Jurkat, Clone E6-1 (cell line): ENCODE measurements at regions not wholly inside any gene's neighbourhood (a gene's known extent, or its start where the extent isn't known, plus 50 kb on each side); places are given as distances from the start of the nearest gene placed in this dataset.
A peak's percentile ranks its signal among the peaks of the same experiment; 100 is the strongest.
"Not testable (repeated sequence)": the region's sequence is repeated elsewhere in the genome, so short reads cannot be mapped to it uniquely, and the experiment has no call there.

Source experiments
- DNase-seq: peaks from one replicate; pipeline ENCODE4 v3.0.0-alpha.2; 2011; ENCODE audit warnings: low read depth, low spot score
- H3K4me3 ChIP-seq: 2 replicates; pipeline ENCODE4 v1.5.1; 2011; ENCODE audit warnings: mild to moderate bottlenecking, low read length, control low read depth, moderate library complexity

DNA sequence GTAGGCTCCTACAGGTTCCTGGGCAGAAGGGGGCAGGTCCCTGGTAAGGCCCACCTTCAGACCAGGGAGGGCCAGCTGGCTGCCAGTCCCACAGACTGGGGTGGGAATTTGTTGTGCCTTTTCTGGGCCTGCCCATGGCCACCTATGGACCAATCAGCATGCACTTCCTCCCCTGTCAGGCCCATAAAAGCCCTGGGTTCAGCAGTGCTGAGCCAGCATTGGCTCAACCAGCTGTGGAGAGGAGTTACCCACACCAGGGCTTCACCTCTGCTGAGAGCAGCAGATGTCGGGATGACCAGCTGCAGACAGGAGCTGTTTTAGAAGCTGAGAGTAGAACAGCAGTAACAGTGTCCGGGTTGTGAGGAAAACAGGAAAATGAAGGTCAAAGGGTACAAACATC, 373.4 kb upstream of the ACO1 start:
- DNase-seq, result peak; percentile 19
- H3K4me3 ChIP-seq, result no peak overlapping the region

GRCh38 chr9:32015795-32016194, 368.6 kb upstream of the ACO1 start:
- no peak for DNase-seq
- H3K4me3 ChIP-seq, result no peak overlapping the region

GRCh38 chr9:32045513-32045912, 338.9 kb upstream of the ACO1 start:
- no peak overlapping the region for H3K4me3 ChIP-seq
- DNase-seq, result no peak

DNA sequence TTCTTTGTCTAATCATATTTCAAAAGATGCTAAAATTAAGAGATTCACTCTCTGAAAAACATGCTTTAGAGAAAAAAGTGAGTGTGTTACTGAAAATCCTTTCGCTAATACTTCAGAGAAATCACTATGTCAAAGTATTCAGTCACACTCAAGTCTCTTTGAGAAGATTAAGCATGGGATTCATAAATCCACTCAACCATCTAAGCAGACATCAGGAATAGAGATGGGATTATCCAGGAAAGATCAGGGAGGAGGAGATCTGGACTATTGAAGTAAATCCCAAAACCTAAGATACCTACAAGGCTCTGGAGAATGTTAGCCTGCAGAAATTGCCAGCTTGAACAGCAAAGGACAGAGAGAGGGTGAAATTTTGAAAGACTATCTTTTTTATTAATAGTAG, 317.2 kb upstream of the ACO1 start:
- H3K4me3 ChIP-seq, result no peak overlapping the region
- no peak for DNase-seq

GRCh38 chr9:32069169-32069813, 315.2 kb upstream of the ACO1 start:
- H3K4me3 ChIP-seq, result no peak overlapping the region
- DNase-seq, result peak; percentile 20

DNA sequence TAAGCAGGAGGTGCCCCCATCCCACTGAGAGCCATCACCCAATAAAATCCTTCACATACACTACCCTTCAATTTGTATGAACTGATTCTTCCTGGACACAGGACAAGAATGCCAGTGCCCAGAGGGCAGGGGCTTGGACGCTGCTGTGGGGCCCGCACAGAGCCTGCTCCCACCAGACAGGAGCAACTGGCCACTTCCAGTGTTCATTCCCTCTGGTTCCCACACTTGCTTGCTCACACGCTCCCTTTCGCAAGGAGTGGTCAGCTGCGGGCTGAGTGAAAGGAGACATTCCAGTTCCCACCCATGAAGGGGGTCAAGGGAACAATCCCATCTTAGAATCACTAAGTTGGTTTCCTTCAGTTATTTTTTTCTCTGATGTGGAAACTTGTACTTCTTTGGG, 314.5 kb upstream of the ACO1 start:
- no peak overlapping the region for H3K4me3 ChIP-seq
- no peak for DNase-seq

DNA sequence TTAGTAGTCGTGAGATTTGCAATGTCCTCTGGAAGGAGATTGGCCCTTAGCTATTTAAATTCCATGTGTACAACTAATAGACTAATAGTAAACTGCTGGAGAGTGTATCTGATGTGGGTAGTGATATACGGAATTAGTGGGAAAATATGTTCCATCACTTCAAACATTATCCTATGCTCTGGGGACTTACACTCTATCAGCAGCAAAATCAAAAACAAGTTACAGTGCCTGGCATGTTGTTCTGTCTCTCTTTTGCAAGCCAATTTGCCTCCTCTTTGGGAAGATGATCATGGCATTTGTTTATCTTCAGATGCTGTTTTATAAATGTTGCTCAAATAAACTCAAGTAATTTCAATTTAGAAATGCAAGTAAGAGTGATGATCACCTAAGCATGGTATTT, 311.9 kb upstream of the ACO1 start:
- DNase-seq, result no peak
- H3K4me3 ChIP-seq, result no peak overlapping the region

GRCh38 chr9:32092031-32092430, 292.4 kb upstream of the ACO1 start:
- H3K4me3 ChIP-seq, result no peak overlapping the region
- no peak for DNase-seq

DNA sequence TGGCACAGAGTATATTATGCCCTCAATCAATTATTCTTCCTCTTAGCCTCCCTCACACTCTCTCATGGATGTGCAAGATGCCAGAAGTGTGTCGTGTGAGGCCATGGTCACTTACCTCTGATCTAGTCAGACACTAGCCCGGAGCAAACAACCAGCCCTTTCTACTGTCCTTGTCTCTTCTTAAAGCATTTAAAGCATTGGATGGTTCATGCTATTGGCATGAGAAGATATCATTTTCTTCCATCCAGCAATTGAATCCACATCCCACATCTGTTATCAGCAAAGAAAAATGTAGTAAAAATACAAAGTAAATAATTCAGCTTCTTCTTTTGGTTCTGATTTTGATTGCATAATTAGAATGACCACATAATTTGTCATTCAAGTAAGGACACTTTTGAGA, 267.2 kb upstream of the ACO1 start:
- no peak overlapping the region for H3K4me3 ChIP-seq

DNA sequence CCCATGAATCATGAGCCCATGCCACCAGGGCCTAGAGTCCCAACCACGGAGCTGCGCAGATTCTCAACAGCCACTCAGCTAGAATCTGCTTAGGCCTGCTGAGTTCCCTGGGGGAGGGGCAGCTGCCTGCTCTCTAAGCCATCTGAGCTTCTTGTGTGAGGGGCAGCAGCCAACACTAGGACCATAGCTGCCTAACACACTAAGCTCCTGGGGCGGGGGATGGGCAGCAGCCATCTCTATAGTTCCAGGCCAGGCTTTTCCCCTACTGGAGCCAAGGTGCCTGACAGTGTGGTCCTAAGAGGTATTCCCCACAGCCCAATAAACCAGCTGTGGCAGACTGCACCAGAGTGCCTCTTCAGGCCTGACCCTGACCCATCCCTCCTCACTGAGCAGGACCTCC, 255.9 kb upstream of the ACO1 start:
- no peak overlapping the region for H3K4me3 ChIP-seq
- no peak for DNase-seq

More for the DNA sequence above, 267.2 kb upstream of the ACO1 start:
- DNase-seq, result no peak

GRCh38 chr9:32130709-32131108, 253.7 kb upstream of the ACO1 start:
- not testable (repeated sequence) for H3K4me3 ChIP-seq, DNase-seq

DNA sequence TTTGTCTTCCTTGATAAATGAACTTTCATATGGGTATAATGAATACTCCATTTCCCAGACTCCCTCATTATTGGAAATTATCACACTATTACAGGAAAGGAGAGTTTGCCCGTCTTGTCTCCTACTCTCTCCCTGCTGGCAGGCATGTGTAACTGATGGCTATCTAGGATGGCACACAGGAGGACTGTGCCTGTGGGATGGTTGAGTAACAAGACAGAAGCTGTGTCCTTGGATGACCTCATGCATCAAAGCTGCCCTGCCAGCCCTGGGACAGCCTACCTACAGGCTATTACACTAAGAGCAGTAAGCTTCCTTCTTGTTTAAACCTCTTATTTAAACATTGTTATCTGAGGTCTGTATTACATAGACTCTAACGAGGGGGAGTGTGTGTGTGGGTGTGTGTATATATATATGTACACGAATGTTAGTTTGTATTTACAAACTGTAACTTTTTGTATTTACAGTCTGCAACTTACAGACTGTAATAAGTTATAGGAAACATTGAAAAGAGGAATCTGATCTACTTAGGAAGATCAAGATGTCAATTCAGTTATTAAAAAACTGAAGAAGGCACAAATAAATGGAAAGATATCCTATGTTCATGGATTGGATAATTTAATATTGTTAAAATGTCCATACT, 247.6 kb upstream of the ACO1 start:
- DNase-seq, result no peak

GRCh38 chr9:32142074-32142473, 242.4 kb upstream of the ACO1 start:
- DNase-seq, result no peak
- H3K4me3 ChIP-seq, result no peak overlapping the region

More for the DNA sequence above, 247.6 kb upstream of the ACO1 start:
- no peak overlapping the region for H3K4me3 ChIP-seq

GRCh38 chr9:32148553-32148952, 235.9 kb upstream of the ACO1 start:
- DNase-seq, result peak; percentile 8
- not testable (repeated sequence) for H3K4me3 ChIP-seq

- H3K4me3 ChIP-seq, result no peak overlapping the region
- DNase-seq, result no peak
These were observed 223.2 kb upstream of the ACO1 start for GRCh38 chr9:32161209-32161608.

DNA sequence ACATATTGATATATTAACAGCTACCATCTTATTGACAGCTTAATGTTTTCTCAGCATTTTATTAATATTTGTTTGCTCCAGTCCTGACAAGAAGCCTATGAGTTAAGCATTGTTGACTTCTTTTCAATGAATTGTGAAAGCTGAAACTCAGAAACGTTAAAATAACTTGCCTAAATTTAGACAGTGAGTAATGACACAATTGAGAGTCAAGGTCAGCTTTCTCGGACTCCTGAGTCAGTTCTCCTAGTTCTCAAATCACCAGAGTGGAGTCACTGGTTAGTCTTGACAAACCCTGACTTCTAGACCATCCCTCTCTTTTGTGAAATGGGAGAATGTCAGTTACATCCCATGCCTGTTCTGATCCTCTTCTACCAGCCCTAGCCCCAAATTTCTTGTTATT, 222.7 kb upstream of the ACO1 start:
- DNase-seq, result no peak
- H3K4me3 ChIP-seq, result no peak overlapping the region

- not testable (repeated sequence) for DNase-seq, H3K4me3 ChIP-seq
These were observed 218.1 kb upstream of the ACO1 start for GRCh38 chr9:32166316-32166715.

- no peak for DNase-seq
- no peak overlapping the region for H3K4me3 ChIP-seq
These were observed 213.1 kb upstream of the ACO1 start for GRCh38 chr9:32171339-32171738.

- no peak overlapping the region for H3K4me3 ChIP-seq
These were observed 212.2 kb upstream of the ACO1 start for GRCh38 chr9:32172256-32172655.

DNA sequence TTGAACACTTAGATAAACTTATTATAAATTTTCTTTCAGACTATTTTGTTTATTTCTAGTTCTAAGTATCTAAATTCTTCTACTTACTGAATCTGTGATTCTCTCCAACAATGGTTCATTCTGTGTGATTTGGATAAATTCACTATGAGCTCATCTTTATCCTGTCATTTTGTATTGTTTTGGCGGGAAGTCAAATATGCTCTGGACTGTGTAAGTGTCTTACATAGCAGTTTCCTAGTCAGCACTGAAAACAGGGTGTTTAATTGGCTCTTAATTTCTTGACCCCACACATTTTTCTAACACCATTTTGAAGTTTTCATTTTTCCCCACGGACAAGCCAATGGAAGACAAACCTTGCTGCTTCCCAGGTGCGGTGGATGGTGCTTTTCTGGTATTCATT, 207.0 kb upstream of the ACO1 start:
- H3K4me3 ChIP-seq, result no peak overlapping the region
- DNase-seq, result no peak

More at GRCh38 chr9:32172256-32172655, 212.2 kb upstream of the ACO1 start:
- no peak for DNase-seq

DNA sequence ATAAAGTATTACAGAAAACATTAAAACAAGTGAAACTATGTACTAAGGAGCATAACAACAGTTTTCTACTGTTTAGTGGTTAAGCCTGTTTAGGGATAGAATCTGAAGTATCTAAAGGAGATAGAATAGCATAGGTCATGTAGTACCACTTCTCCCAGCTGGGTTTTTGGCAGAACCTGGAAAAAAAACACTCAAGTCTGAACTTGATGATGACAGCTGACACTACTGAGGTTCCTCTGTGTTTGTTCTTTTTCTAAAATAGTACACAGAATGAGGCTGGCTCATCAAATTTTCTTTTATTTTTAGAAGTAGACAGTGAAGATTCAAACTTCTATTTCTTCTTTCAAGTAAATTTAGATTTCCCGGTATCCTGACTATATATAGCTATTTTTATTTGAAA, 203.8 kb upstream of the ACO1 start:
- H3K4me3 ChIP-seq, result no peak overlapping the region
- no peak for DNase-seq
